ENCODE measurements at regions not wholly inside any gene's neighbourhood (a gene's known extent, or its start where the extent isn't known, plus 50 kb on each side); places are given as distances from the start of the nearest gene placed in this dataset.
"Not testable (repeated sequence)": the region's sequence is repeated elsewhere in the genome, so short reads cannot be mapped to it uniquely, and the experiment has no call there.

DNA sequence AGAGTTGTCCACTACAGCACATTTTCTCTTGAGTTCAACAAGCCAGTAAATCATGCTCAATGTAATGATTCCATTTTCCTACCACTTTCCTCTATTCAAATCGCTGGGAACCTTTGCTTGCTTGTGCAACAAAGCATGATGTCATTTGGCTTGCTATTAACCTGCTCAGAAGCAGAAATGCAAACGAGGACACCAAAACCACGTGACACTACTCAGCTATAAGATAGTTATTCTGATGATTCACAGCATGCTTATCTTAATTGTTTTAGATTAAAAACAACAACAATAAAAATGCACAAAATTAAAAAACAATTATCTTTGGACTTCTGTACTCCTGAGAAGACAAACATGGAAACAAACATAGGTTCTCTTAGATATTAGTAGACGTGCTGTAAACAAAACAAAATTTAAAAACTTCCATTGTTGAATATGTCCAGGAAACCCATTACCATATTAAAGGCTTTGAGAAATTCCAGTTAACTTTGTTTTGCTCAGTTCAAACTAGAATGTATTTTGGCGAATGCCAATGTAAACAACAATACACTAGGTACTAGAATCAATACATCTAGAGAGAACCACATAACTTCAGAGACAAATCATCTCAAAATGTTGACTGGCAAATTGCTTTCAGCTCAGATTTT is 77.5 kb upstream of the KRAS start:
- no peak for DNase-seq

DNA sequence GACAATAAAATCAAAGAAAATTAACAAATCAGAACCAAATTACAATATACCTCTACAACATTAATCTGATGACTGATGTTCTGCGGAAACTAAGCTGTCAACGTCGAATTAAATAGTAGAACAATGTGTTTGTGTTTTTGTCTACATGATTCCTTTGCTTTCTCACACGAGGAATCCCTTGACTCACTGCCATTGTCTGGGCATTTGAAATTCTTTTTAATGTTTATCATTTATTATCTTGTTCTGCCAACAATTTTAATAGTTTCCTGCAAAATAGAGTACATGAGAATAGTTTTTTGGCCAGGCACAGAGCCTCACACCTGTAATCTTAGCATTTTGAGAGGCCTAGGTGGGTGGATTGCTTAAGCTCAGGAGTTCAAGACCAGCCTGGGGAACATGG is 76.6 kb upstream of the KRAS start:
- no peak for DNase-seq

DNA sequence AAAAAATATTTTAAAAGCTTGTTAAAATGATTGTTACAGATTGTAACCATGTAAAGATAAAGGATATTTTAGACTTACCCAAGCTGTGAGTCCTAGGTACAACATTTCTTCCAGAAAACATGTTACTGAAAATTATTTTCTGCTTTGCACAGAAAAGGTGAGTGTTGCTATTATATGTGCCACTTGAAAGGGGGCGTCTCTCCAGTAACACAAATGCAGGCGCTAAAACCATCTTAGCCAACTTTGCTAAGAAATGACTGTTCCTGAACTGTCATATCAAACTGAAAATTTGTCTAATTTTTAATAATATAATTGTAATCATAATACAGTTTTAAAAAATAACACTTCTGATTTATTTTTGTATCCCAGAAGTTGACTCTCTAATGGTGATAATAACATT is 75.6 kb upstream of the KRAS start:
- no peak for DNase-seq

DNA sequence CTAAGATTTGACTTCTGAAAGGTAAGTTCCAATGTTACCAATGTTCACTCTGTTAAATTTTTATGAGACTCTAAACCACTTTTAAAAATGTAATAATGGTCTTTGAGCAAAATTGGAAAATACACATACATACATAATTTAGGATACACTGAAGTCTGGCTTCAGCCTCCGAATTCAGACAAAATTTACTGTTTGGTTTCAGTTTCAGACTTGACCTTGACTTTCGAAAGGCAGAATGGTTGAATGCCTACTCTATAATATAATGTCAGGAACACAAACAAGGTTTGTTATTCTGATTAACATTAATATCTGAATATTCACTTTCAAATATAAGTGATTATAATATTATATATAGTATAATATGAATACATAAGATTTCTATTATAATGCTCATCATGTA is 74.1 kb upstream of the KRAS start:
- DNase-seq, result no peak

DNA sequence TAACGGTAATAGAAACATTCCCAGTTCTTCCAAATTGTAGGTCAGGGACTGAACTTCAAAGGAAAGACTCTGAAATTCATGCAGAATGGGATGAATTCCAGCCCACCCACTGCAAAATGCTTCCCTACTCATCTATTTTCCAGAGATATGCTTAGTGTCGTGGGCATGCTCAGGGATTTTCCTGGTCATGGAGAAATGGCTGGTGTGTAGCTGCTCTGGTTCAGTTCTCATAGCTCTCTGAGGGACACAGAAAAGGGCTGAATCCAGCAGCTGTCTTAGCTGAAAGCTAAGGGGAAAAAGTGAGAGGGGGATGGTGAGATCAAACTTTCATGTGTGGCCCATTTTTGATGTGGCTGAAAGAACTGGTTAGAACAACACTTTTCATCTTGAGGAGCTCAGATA is 72.9 kb upstream of the KRAS start:
- DNase-seq, result no peak

DNA sequence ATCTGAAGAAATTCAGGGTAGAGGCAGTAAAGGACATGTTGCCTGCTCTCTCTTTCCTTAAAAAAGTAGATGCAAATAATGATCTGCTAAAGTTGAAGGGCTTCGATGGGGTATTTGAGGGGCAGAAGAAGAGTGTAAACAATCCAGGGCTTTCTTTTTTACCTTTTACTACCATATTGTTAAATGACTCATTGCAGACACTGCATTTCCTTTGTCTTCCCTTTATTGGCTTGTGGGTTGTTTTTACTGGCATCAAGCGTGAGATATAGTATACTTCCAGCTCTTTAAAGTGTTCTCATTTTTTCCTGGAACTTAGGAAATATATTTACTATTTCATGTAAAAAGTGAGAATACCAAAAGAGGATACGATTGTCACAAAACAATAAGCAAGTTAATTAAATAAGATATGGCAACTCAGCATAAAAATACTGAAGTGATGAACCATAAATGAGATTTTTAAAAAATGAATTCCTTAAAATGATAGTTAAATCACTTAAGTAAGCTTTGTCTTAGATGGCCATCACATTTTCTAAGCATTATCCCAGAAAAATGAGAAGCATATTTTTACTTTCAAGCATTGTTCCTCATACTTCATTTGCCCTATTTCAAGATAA is 72.3 kb upstream of the KRAS start:
- no peak for DNase-seq

DNA sequence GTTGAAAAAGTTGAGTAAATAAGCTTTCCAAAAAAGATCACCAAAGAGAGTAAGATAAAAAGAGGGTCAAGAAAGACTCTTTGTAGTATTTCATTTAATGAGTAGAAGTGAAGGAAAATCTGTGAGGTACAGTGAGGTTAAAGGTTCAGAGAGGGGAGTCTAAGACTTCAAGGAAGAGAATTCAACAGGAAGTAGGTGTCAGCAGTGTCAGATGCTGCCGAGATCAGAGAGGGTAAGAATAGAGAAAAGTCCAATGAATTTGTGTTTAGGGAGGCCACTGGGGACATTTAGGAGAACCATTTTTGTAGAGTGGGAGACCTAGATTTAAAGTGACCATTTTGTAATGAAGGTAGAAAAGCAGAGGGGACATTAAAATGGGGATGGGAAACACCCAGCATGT is 71.6 kb upstream of the KRAS start:
- no peak for DNase-seq

DNA sequence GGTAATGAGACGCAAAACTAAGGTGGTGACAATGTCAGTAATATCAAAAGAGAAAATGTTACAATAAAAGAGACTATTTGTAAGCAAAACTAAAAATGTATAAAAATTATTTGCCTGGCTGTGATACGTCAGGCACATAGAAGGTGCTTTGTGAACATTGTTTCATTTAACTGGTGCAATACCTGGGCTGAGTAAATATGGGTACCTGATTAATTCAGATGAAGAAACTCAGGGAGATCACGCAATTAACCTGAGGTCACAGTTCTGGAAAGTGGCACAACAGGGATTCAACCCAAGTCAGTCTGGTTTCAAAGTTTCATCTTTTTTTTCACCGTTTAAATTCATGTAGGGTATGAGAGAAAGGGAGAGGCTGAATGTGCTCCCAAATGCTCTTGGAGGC is 71.0 kb upstream of the KRAS start:
- no peak for DNase-seq

DNA sequence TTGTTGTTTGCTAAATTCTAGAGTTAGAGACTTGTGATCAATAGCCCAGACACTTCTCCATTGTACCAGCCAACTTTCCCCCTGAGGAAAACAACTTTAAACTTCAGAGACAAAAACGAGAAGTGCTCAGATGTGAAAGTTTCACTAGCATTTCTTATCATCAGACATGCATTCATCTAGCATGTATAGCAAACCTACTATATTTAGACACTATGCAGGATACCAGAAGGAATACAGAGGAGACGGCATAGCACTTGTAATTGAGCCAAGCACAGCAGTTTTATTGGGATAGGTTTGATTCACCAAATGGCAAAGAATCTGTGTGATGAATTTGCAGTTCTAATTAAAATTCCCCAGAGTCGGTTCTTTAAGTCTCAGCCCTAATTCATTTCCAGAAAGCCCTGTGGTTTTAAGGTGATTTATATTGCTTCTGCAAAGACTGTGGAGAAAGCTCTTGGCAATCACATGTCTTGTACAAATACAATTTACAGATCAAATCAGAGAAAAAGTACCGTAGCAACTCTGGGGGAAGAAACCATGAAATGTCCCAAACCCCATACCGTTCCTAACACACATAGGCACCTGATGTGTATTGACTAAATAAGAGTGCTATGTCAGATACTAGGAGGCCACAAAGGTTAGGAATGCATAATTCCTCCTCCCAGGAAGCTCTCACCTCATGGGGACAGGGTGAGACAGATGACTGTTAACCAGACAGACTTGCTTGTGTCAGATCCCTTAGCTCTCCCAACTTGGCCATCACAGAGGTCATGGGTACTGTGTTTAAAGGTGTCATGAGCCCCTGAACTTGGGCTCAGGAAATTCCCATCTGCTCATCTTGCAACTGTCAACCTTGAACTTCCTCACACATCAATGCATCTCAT is 69.6 kb upstream of the KRAS start:
- DNase-seq, result no peak

DNA sequence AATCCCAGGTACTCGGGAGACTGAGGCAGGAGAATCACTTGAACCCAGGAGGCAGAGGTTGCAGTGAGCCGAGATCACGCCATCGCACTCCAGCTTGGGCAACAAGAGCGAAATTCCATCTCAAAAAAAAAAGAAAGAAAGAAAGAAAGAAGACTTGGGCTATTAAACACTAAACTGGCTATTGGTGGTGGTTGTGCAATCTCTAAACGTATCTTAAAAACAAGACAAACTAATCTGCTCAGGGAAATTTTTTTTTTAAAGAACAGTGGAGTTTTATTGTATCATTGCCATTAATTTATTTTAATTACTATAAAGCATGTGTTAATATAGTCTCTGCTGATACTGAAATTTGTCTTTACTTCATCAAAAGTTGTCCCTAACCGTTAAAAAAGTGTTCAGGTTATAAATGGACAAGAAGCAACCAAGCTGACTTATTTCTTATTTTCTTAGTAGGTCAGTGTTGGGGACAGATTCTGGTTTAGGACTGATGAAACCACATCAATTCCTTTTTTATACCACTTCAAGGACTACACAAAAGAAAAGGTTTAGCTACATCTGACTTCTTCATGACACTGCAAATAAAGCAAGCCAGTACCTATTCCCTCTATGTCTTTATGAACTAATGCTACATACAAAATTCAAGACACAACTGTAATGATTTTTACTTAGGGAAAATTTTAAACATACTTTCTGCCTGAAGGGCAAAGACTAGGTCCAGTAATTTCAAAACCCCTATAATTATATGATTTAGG is 68.7 kb upstream of the KRAS start:
- DNase-seq, result no peak

DNA sequence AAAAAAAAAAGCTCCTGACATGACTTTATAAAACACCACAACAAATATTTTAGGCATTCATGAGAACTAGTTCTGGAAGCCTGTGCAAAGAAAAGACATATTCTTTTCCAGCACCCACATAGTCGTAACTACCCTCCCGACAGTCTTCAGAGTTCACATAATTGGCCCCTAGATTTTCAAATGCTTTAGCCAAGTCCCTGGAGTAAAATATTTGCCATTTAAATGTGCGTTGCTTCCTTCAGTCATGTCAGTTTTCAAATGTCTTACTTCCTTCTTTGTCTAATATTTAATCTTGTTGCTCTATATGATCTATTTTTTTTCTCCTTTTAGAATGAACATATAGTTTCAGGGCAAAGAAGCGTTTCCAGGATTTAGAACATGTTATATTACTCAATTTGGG is 66.8 kb upstream of the KRAS start:
- DNase-seq, result no peak

DNA sequence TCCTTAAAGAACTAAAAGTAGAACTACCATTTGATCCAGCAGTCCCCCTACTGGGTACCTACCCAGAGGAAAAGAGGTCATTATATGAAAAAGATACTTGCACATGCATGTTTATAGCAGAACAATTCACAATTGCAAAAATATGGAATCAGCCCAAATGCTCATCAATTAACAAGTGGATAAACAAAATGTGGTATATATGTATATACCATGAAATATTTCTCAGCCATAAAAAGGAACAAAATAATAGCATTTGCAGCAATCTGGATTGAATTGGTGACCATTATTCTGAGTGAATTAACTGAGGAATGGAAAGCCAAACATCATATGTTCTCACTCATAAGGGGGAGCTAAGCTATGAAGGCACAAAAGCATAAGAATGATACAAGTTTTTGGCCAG is 64.7 kb upstream of the KRAS start:
- DNase-seq, result no peak

DNA sequence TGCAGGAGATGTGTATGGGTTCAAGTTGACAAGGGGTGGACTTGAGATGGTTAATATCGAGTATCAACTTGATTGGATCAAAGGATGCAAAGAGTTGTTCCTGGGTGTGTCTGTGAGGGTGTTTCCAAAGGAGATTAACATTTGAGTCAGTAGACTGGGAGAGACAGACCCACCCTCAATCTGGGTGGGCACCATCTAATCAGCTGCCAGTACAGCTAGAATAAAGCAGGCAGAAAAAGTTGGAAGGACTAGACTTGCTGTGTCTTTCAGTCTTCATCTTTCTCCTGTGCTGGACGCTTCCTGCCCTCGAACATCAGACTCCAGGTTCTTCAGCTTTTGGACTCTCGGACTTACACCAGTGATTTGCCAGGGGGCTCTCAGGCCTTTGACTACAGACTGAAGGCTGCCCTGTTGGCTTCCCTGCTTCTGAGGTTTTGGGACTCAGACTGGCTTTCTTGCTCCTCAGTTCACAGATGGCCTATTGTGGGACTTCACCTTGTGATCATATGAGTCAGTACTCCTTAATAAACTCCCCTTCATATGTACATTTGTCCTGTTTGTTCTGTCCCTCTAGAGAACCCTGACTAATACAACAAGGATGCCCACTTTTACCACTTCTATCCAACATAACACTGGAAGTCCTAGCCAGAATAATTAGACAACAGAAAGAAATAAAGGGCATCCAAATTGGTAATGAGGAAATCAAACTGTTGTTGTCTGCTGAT is 62.7 kb upstream of the KRAS start:
- DNase-seq, result not testable (repeated sequence)

DNA sequence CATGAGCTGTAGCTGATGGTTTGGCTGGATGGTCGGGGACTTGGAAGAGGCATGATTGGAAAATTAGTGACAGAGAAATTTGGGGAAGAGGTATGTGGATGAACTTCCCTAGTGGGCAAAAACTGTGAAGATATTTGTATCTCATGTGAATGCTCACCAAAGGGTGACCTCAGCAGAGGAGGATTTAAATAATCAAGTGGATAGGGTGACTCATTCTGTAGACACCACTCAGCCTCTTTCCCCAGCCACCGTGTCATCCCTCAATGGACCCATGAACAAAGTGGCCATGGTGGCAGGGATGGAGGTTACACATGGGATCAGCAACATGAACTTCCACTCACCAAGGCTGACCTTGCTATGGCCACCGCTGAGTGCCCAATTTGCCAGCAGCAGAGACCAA is 60.8 kb upstream of the KRAS start:
- DNase-seq, result no peak

DNA sequence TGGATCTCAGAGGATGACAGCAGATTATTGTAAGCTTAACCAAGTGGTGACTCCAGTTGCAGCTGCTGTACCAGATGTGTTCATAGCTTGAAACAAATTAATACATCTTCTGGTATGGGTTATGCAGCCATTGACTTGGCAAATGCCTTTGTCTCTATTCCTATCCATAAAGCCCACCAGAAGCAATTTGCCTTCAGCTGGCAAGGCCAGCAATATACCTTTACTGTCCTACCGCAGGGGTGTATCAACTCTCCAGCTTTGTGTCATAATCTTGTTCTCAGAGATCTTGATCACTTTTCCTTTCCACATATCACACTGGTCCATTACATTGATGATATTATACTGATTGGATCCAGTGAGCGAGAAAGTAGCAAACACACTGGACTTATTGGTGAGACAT is 59.3 kb upstream of the KRAS start:
- DNase-seq, result not testable (repeated sequence)

DNA sequence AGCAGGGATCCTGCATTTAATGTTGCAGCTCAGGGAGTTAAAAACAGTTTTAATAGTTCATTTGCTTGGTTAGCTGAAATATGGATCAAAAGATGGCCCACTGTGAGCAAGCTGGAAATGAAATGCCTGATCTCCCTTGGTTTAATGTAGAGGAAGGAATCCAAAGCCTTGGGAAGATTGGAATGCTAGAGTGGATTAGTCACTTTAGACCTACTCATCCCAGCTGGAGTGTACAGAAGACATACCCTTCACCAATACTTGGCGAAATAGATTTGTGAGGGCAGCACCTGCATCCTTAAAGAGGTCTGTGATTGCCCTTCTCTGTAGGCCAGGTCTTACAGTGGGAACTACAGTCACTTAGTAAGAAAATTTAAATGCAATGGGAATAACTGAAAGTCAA is 58.0 kb upstream of the KRAS start:
- DNase-seq, result no peak

DNA sequence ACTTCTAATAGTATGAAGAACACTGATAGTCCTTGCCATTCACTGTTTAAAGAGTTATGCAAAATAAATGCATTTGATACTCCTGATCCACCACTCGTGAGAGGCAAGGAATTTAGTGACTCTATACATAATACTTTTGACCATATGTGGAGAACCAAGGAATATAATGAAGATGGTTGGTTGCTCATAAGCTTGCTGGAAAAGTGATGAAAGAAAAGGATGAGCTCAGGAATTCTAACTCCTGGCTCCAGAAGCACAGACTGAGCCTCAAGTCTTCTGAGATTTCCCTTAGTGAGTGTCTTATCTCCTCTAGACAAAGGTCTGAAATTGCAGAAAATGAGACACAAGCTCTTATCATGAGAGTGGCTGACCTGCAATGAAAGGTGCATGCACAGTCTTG is 57.1 kb upstream of the KRAS start:
- no peak for DNase-seq

DNA sequence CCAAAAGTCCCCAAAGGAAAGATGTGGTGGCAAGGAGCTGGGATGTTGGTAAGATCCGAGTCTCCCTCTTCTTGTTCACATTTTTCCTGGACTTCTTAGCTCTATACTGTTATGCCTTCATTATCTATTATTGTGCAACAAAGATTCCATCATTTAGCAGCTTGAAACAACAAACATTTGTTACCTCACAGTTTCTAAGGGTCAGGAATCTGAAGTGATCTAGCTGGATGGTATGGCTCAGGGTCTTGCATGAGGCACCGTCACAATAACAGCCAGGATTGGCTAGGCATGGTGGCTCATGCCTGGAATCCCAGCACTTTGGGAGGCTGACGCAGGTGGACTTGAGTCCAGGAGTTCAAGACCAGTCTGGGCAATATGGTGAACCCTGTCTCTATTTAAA is 51.1 kb upstream of the KRAS start:
- DNase-seq, result no peak

Measured in activated CD4-positive, CD25-positive, alpha-beta regulatory T cell (primary cell).